ENCODE measurements at regions not wholly inside any gene's neighbourhood (a gene's known extent, or its start where the extent isn't known, plus 50 kb on each side); places are given as distances from the start of the nearest gene placed in this dataset.
A peak's percentile ranks its signal among the peaks of the same experiment; 100 is the strongest.

DNA sequence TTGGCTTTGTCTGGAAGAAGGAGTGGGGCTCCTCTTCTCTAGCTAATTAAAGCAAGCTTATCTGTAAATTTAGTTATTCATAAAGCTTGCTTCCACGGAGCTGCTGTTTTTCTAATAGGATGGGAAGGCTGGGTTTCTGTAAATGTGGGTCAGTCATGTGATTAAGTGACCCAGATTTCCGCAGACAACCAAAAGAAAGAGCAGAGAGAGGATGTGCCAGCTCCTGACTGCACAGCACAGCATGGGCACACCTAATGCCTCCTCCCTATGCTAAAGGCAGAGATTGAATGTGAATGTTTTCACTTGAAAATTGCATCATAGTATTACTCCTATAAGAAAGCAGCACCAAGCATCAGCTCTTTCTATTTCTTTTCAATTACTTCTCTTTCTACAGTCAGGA, 160.2 kb downstream of the FAT3 start:
- DNase-seq (ENCODE audit: low spot score) = no peak

DNA sequence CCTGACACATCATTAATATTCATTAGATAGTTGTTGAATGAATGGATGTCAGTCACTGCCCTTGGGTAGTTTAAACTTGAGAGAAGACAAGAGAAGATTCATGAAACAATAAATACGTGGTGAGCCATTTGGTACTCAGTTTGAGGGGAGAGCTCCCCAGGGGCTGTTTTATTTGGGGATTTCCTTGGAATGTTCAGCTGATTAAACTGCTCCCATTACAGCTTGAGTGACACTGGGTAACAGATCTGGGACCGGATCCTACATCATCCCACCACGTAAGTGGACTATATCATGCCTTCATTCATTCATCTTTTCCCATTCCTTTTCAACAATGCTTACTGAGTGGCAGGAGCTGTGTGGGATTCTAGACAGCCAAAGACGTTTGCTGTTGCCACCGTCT, 162.0 kb downstream of the FAT3 start:
- no peak for DNase-seq (ENCODE audit: low spot score)

DNA sequence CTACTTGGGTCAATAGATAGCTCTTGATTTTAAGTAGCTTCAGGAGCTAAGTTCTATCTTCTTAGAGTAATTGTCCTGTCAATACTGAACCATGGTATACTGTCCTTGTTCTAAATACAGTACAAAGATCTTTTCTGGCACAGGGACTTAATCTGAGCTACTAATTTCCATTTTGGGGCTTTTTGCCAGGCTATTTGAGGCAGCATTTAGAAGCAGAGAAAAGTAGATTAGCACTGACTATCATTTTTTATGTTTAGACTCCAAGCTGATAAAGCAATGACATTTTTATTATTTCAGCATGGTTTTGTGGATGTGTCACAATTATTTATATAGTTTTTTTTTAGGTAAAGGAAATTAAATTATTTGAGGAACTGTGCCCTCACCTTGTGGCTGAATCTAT, 163.2 kb downstream of the FAT3 start:
- no peak for DNase-seq (ENCODE audit: low spot score)

DNA sequence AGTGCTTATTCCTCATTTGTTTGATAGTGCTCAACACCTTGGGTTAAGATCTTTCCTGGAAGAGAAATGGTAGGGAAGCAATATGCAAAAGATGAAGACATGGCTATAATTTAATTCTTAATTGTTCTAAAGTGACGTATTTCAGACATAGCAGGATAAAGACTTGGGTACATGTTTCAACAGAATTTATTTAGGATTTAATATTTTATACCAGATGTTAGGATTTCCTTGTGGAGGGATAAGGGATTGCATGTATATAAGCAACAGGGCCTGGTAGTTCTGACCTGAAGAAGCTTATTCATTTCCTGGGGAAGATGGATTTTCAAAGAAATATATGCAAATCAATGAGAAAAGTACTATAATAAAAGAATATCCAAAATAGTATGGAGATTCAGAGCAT, 163.8 kb downstream of the FAT3 start:
- DNase-seq (ENCODE audit: low spot score) = no peak

DNA sequence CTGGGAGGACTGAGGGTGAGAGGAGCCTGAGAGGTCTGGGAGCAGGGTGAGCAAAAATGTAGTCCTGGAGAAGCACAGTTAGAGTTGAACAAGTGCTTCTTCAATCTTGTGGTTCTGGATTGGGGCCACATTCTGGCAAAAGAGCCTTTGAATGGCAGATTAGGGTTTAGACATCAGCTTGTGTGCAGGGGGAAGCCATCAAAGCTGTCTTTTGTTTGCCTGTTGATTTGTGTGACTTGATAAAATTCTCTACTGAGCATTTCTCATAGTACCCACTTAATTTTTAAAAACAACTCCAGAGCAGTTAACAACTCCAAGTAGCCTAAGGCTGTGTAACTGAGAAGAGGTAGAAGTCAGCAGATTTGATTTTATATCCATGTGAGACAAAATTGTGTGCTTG, 166.2 kb downstream of the FAT3 start:
- DNase-seq (ENCODE audit: low spot score) = no peak

DNA sequence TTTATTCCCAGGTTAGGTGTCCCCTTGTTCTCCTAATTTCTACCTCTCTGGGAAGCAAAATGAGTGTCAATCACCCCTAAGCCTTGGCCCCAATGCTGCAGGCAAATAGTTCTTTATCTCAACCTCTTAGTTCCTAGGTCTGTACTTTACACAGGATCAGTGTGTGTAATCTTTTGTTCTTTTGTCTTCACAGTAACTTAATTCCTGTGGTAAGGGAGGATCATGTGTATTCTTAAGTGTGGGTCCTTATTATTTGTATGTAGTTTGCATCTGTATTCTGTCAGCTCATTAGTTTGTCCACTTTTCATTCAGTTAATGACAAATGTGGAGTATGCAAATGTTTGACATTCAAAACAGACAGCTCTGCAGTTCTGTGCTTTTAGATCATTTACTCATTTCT, 166.7 kb downstream of the FAT3 start:
- no peak for DNase-seq (ENCODE audit: low spot score)

DNA sequence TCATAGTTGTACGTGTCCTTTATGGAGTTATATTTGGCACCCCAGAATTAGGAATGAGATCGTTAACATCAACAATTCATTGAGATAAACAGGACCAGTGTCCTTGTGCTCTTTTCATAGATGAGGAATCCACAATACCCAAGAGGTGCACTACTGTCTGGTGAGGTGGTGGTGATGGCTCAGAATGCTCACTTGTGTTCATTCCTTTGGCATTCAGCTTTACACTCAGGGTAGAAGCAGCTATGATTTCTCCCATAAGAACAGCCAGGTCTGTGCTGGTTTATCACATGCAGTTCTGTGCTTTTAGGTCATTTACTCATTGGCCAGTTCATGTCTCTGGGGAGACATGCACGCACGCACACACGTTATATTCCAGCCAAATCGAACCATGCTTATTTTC, 167.2 kb downstream of the FAT3 start:
- DNase-seq (ENCODE audit: low spot score) = no peak

DNA sequence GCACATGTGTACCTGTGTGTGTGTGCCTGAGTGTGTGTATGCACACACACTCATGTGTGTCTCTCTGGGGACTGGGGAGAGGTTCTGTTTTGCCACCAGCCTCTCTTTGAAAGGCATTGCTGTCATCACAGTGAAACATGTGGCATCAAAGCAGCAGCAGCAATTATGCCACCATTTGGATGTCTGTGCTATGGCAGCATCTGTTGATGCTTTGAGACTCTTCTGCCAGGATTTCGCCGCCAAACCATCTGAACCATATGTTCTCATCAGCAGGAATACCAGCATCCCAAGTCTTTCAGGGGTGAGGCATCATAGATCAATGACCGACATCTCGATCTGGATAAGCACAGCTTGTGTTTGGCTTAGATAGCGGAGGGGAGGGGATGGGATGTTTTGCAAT, 168.6 kb downstream of the FAT3 start:
- no peak for DNase-seq (ENCODE audit: low spot score)

DNA sequence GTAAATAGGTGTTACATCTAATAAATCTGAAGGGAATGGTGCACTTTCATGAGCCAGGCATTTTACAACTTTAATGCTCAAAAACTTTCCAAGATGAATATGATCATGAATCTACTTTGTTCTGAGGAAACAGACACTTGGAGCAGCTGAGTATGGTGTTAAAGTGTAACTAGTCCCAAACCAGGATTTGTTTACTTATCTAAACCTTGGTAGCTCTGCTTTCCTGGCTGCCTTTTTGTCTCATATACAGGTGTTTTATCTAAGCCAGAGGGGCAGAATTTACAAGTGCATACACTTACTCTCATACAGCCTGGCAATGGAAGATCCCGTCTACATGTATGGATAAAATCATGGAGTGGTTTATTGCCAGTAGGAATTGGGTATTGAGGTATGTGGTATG, 171.5 kb downstream of the FAT3 start:
- DNase-seq (ENCODE audit: low spot score) = no peak

DNA sequence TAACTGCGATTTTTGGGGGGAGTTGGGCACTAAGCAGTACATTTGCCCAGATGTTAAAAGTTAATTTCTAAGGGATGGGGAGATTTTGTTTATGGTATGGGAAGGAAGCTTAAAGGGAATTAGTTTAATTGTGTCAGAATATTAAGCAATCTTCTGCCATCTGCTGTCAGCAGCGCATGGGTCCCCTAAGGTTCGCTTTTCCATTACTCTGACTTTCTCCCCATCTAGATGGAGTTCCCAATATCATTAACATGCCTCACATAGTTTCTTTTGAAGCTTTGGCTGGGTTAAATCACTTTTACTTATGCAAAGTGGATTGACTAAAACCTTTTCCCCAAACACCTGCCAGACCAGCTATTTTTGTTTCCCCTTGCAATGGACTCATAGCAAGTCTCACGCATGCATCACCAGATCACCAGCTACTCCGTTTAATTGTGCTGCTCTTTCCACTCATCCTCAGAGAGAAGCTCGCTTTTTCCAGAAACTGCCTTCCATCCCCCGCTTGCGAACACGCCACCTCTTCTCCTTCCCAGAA, 172.7 kb downstream of the FAT3 start:
- no peak for DNase-seq (ENCODE audit: low spot score)

DNA sequence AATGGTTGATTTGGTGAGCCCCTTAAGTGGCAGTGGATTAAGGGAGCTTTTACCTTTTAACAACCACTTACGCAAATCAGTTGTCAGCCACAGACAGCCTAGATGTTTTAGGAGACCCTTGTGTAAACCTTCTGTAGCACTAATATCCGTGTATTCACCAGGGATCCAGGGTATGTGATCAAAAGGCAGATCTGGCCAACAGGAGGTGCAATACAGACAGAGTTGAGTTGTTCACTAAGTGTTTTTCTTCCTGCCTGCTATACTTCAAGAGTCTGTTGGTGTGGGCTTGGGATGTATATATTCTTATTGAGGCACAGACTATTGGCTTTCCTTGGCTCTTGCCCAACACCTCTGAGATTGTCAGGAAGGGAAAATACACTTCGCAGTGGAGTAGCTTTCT, 175.1 kb downstream of the FAT3 start:
- peak; percentile 1 for DNase-seq (ENCODE audit: low spot score)

DNA sequence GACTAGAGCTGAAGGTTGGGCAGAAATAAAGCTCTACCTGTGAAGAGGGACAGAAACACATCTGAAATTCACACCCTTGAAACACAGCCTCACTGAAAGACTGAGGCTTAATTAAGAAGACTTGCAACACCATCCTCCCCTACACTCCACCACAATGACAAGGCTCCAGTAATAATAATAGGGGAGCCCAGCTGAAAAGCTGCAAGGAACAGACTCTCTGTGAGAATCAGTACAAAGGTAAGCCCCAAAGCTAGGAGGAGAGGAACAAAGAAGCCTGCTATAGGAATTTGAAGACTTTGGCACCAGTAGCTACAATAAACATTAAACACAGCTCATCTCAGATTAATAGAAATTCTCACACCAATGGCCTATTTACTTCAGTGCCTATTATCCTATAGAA, 176.9 kb downstream of the FAT3 start:
- no peak for DNase-seq (ENCODE audit: low spot score)

DNA sequence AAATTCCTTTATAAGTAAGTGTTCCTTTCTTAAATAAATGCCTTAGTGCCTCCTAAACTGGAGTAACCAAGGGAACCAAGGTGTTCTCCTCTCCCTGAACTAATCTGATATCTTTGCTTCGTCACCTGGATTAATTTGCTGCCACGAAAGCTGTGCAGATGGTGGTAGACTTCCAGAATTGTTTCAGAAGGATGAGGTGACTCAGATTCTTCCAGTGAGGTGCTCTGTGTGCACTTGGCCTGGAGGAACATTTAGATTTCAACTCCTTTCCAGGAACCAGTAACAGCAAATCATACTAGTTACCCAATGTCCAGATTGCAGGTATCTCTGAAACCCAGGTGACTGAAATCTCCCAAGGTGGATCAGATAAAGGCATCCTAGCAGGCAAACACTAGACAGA, 181.9 kb downstream of the FAT3 start:
- DNase-seq (ENCODE audit: low spot score) = no peak

DNA sequence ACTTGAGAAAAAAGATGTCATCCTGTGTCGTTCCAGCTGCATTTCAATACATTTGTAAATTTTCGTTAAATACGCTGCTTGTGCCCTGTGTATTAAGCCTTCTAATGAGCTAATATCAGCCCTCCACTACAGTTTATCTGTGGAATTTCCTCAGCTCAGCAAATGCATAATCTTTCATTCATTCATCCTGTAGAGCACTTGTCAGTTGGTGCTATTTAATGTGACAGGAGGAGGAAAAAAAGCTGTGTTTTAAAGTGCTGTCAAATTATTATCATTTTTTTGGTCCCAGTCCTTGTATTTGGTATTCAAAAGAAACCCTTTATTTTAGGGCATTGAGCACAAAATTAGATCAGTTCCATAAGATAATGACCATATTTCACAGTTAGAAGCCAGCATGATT, 184.7 kb downstream of the FAT3 start:
- no peak for DNase-seq (ENCODE audit: low spot score)

DNA sequence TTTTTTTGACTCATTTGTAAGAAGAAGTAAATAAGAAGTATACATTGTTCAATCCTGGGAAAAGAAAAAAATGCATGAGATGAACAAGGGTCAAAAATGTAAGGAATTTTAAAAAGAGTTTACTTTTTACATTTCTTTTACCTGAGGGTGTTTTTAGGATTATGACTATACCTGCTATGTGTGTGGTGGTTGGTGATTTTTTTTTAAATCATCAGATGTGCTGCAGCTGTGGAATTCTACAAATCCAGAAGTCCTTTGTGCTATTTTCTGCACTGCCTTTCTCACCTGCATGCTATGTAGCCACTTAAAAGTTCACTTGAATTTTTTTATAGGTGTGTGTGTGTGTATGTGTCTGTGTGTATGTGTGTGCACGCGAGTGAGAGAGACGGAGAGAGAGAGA, 185.3 kb downstream of the FAT3 start:
- DNase-seq (ENCODE audit: low spot score) = no peak

DNA sequence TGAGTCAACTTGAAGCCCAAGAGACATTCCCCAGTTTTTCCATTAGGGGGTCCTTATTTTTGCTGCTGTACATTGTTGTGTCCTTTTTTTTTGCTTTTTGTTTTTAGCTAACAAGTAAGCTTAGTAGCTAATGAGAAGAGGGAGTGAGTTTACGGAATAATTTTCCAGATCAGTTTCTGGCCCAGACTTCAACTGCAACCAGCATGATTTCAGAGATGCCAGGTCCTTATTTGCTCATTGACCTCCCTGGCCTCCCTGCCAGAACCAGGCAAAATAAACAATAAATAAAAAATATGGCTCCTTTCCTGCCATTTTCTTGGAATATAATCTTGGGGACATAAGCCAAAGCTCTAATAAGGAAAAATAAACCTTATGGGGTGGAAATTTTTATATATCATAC, 185.9 kb downstream of the FAT3 start:
- DNase-seq (ENCODE audit: low spot score) = no peak

DNA sequence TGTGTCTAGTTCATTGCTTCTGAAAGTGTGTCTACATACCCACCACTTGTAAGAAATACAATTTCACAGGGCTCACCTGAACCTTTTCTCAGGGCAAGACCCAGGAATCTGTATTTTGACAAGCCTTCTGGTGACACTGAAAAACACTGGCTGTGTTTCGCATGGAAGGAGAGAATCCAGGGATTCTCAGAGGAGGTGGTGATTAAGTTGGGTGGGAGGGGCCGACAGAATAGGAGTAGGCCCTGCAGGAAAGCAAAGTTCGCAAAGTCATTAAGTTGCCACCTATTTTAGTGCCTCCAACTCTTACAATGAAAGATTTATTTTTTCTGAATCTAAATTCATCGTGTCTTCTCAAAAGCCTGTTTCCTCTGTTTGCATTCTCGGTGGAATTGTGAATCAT, 186.8 kb downstream of the FAT3 start:
- DNase-seq (ENCODE audit: low spot score) = no peak

DNA sequence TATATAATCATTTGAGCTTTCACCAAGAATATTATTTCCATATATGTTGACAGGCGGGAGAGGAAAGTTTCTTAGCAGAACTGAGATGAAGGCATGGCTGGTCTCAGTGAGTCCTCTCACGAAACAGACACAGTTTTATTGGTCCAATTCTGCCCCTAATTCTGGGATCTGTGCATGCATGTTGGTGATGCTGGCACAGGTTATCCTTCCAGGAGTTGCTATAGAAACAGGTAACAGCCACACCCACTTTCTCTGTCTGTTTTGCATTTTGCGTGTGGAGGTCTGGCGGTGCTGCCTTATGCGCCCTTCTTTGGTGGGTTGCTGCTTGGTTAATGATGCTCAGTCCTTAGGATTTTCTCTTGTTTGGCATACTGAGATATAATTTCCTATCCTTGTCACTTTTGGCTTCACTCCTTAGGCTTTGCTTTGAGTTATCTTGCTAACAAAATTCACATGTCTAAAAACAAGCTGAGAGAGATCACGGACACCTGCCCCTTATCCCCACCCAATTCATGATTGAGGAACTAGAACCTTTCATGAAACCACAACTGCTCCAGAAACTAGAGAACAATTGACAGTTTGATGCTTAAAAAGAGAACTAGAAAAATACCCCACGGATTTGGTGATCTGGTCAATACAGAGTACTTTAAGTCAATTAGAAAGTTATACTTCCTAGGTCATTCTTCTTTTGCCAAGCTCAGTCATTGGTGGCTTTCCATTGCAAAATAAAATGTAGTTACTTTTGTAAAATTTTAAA, 189.3 kb downstream of the FAT3 start:
- no peak for DNase-seq (ENCODE audit: low spot score)

DNA sequence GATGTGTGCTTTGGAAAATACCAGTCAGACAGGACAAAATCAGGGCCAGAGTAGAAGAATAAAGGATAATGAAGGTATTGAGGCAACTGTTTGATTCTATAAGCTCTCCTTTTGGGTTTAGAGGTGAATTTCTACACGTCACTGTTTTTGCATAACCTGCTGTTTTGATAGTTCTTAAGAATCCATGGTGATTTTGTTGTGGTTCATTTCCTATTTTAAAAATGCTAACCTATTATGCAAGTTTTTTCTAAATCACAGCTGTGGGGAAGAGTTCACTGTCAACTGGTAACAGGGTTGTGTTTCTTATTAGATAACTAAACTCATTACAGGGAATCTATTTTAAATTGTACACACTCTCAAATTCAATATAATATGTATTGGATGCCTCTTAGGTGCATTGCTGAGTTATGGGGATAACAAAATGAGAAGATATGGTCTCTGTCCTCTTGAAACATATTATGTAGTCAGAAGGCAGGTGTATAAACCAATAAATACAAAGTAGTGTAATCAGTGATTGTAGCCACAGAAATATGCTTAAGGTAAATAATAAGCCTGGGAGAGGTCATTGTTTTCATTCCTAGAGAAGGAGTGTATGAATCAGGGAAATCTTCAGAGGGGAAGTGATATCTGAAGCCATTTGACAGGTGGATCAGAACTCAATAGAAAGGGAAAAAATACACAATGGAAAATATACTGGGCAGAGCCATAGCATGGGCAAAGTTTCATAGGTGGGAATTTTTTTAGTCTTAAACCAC, 192.5 kb downstream of the FAT3 start:
- no peak for DNase-seq (ENCODE audit: low spot score)

DNA sequence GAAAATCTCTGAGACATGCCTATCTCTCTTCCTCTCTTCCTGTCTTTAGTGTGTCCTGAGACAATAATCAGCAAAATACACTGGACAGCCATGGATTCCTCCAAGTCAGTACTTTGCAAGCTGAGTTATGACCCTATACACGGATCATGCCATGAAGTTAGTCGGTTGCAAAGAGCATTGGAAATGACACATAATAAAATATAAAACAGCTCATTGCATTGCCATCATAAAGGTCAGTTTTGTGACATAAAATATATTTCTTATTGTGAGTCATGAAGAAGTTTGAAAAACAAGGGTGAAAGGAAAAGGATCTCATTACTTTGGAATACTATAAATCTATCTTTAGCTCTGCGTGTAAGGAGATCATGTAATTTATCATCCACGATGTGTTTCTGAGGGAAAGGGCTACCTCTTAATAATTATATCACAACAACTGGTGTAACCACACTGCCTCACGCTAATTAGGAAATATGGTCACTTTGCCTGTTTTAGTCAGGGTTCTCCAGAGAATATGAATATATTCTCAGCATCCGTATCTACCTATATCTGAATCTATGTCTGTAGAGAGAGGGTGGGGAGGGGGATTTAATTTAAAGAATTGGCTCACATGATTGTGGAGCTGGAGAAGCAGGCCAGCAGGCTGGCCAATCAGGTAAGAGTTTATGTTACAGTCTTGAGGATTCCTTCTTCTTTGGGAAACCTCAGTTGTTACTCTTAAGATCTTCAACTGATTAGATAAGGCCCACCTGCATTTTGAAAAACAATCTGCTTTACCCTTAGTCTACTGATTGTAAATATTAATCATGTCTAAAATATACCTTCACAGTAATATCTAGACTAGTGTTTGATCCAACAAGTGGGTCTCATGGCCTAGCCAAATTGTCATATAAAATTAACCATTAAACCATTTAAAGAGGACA, 198.8 kb downstream of the FAT3 start:
- DNase-seq (ENCODE audit: low spot score) = no peak

DNA sequence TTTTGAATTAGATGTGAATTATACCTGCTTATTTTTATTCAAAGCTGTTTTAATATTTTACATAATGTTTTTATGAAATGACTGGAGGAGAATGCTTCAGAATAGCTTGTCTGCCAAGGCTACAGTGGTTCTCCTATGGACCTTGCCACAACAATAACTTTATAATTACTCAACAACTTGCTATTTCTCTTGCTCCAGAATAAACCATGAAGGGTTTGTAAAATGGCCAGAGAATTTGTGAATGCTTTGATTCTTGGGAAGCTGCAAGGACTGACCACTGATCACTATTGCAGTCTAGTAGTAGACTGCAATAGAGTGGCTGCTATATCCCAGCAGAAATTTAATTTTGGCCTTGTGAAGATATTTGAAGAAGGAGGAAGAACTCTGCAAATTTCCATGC, 199.7 kb downstream of the FAT3 start:
- no peak for DNase-seq (ENCODE audit: low spot score)

DNA sequence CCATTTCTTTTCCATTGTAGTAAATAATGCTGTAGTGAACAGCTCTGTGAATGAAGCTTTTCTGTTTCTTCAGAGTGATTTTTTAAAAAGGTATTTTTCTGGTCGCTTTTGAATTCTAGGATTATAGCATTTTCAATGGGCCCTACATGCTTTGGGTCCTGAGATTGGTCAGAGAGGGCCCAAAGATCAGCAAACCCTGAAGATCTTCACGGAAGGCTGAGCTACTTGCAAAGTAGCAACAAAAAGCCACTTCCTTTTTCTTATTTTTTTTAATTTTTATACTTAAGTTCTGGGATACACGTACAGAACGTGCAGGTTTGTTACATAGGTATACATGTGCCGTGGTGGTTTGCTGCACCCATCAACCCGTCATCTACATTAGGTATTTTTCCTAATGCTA, 200.5 kb downstream of the FAT3 start:
- DNase-seq (ENCODE audit: low spot score) = no peak

DNA sequence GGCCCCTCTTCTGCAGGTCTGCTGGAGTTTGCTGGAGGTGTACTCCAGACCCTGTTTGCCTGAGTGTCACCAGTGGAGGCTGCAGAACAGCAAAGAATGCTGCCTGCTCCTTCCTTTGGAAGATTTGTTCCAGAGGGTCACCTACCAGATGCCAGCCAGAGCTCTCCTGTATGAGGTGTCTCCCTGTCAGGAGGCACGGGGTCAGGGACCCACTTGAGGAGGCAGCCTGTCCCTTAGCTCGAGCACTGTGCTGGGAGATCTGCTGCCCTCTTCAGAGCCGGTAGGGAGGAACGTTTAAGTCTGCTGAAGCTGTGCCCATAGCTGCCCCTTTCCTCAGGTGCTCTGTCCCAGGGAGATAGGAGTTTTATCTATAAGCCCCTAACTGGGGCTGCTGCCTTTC, 207.9 kb downstream of the FAT3 start:
- no peak for DNase-seq (ENCODE audit: low spot score)
